T-helper 9 cell (primary cell): ENCODE measurements at regions not wholly inside any gene's neighbourhood (a gene's known extent, or its start where the extent isn't known, plus 50 kb on each side); places are given as distances from the start of the nearest gene placed in this dataset.

Experiments
- DNase-seq: peaks from one replicate; pipeline ENCODE4 v3.0.0-alpha.2; 2020

GRCh38 chr1:221947731-221948130 is 205.8 kb upstream of the DUSP10 start:
- no peak for DNase-seq

- DNase-seq, result no peak
Observed at GRCh38 chr1:221946768-221947167, 204.9 kb upstream of the DUSP10 start.

GRCh38 chr1:221945669-221946068 is 203.8 kb upstream of the DUSP10 start:
- DNase-seq, result no peak

- DNase-seq, result no peak
Observed at GRCh38 chr1:221944247-221944870, 202.5 kb upstream of the DUSP10 start.

- DNase-seq, result no peak
Observed at GRCh38 chr1:221940631-221941030, 198.7 kb upstream of the DUSP10 start.

- DNase-seq, result no peak
Observed at GRCh38 chr1:221939607-221940006, 197.7 kb upstream of the DUSP10 start.

GRCh38 chr1:221937155-221937953 is 195.5 kb upstream of the DUSP10 start:
- DNase-seq, result no peak

GRCh38 chr1:221933814-221934213 is 191.9 kb upstream of the DUSP10 start:
- DNase-seq, result no peak

- DNase-seq, result no peak
Observed at GRCh38 chr1:221926441-221926840, 184.6 kb upstream of the DUSP10 start.

GRCh38 chr1:221925947-221926346 is 184.1 kb upstream of the DUSP10 start:
- no peak for DNase-seq

- DNase-seq, result no peak
Observed at GRCh38 chr1:221923929-221924598, 182.2 kb upstream of the DUSP10 start.

- no peak for DNase-seq
Observed at GRCh38 chr1:221921936-221922335, 180.0 kb upstream of the DUSP10 start.

- no peak for DNase-seq
Observed at GRCh38 chr1:221919743-221920142, 177.9 kb upstream of the DUSP10 start.

- DNase-seq, result no peak
Observed at GRCh38 chr1:221919341-221919740, 177.5 kb upstream of the DUSP10 start.

GRCh38 chr1:221916176-221916575 is 174.3 kb upstream of the DUSP10 start:
- no peak for DNase-seq

- no peak for DNase-seq
Observed at GRCh38 chr1:221915764-221916163, 173.9 kb upstream of the DUSP10 start.

- DNase-seq, result no peak
Observed at GRCh38 chr1:221913351-221913892, 171.5 kb upstream of the DUSP10 start.

- no peak for DNase-seq
Observed at GRCh38 chr1:221912230-221912629, 170.3 kb upstream of the DUSP10 start.

GRCh38 chr1:221911714-221912113 is 169.8 kb upstream of the DUSP10 start:
- DNase-seq, result no peak

- DNase-seq, result no peak
Observed at GRCh38 chr1:221910222-221910621, 168.3 kb upstream of the DUSP10 start.

GRCh38 chr1:221908573-221908972 is 166.7 kb upstream of the DUSP10 start:
- DNase-seq, result no peak

GRCh38 chr1:221907166-221907932 is 165.5 kb upstream of the DUSP10 start:
- DNase-seq, result no peak

- no peak for DNase-seq
Observed at GRCh38 chr1:221905802-221906201, 163.9 kb upstream of the DUSP10 start.
